ENCODE measurements at regions not wholly inside any gene's neighbourhood (a gene's known extent, or its start where the extent isn't known, plus 50 kb on each side); places are given as distances from the start of the nearest gene placed in this dataset.

DNA sequence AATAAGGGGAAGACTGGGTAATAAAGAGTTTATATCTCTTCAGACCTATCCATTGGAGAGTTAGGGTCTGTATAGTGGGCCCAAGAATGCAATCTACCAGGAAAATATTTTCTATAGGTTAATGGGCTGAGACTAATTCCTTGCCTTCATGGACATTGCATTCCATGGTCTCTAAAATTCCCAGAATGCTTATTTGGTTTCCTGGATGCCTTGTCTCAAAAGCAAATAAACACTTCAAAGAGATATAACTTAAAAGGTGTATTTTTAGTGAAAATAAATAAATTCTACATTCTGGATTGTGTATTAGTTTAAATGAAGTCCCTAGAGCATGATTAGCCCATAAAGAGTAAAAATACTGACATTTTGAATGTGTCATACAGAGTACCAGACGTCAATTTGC lies 550.1 kb upstream of the PKN2 start:
- Histone ChIP-seq H3K27me3 (no peaks in the 10 kb centered on the region), H3K9me3 (no peaks in the 10 kb centered on the region), H3K4me3 (no peak overlapping the region), H3K27ac (no peak overlapping the region), H3K4me1 (no peaks in the 10 kb centered on the region), H3K36me3 (no peaks in the 10 kb centered on the region)
- intact Hi-C loops (cut with DNase I), result no loop called here
- TF ChIP-seq POLR2A (IDR thresholded peaks at IDR 0.05), result no peak
- TF ChIP-seq, protein P1, sequence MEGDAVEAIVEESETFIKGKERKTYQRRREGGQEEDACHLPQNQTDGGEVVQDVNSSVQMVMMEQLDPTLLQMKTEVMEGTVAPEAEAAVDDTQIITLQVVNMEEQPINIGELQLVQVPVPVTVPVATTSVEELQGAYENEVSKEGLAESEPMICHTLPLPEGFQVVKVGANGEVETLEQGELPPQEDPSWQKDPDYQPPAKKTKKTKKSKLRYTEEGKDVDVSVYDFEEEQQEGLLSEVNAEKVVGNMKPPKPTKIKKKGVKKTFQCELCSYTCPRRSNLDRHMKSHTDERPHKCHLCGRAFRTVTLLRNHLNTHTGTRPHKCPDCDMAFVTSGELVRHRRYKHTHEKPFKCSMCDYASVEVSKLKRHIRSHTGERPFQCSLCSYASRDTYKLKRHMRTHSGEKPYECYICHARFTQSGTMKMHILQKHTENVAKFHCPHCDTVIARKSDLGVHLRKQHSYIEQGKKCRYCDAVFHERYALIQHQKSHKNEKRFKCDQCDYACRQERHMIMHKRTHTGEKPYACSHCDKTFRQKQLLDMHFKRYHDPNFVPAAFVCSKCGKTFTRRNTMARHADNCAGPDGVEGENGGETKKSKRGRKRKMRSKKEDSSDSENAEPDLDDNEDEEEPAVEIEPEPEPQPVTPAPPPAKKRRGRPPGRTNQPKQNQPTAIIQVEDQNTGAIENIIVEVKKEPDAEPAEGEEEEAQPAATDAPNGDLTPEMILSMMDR (IDR thresholded peaks at IDR 0.05), result no peak
- DNase-seq, result no peak
- WGBS, 2 donors, result 74 to 79% methylated on average over 1 of the region's 1 CpG

DNA sequence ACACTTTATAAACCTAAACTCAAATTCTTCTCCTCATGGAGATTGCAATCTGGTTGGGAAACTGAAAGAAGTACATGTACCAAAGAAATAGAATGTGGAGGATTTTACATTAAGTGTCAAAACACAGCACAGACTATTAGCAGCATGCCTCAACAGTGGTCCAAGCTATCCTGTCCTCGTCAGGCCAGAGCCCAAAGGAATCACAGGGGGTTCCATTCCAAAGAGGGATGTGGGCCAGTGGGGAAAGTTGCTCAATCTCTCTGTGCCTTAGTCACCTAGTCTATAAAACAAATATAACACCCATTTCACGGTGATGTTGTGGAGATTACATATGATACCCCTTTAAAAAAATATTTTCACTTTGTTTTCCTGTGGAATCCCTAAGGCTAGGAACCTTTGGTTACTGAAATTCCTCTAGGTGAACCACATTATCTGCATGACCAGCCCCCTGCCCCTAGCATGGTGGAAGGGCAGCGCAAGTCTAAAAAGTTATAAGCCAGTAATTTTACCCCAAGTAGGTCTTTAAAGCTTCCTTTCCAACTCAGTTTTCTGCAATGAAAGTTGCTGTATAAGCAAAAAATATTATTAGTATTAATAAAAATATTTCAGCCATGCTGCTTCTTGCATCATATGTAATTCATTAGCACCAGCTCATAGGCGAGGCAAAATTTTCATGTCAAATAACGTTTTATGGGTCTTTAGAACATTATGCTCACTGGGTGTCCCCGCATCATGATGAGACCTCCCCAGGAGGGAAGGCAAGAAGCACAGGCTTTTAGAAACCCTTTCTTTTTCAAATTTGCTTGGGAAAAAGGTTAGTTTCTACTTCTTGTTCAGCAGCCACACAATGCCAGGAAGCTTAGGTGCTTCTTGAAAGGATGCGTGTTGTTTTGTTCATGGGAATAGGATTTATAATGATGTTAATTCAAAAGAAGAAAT lies 548.8 kb upstream of the PKN2 start:
- 82 to 87% methylated on average over 7 of the region's 7 CpGs for WGBS, 2 donors
- TF ChIP-seq POLR2A (IDR thresholded peaks at IDR 0.05), result no peak
- TF ChIP-seq, protein P1 (IDR thresholded peaks at IDR 0.05), result no peak
- intact Hi-C loops (cut with DNase I), result no loop called here
- Histone ChIP-seq H3K4me3 (no peak overlapping the region), H3K4me1 (no peaks in the 10 kb centered on the region), H3K27ac (no peak overlapping the region), H3K27me3 (no peaks in the 10 kb centered on the region), H3K9me3 (no peaks in the 10 kb centered on the region), H3K36me3 (no peaks in the 10 kb centered on the region)
- no peak for DNase-seq

DNA sequence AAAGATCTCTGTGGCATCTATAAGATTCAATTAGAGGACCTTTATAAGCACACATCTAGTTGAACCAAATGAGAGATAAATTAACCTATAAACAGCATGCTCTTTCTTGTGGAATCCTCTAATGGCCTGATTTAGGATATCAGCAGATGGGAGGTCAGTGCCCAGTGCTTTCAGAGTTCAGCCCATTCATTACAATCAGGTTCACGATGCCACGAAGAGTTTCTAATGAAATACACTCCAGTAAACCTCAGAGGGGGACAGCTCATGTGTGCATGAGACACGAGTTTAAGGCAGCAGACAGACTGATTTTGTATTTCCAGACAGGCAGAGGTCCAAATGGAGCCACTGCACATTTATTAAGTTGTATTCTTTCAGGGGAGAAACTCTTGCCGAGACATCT lies 544.4 kb upstream of the PKN2 start:
- 67 to 73% methylated on average over 4 of the region's 4 CpGs for WGBS, 2 donors
- H3K4me1 ChIP-seq, result no peaks in the 10 kb centered on the region
- H3K27me3 ChIP-seq, result no peaks in the 10 kb centered on the region
- TF ChIP-seq, protein P1 (IDR thresholded peaks at IDR 0.05), result no peak
- TF ChIP-seq POLR2A (IDR thresholded peaks at IDR 0.05), result no peak
- DNase-seq, result no peak
- intact Hi-C loops (cut with DNase I), result no loop called here
- H3K36me3 ChIP-seq, result no peaks in the 10 kb centered on the region
- H3K4me3 ChIP-seq, result no peak overlapping the region
- no peaks in the 10 kb centered on the region for H3K9me3 ChIP-seq
- no peak overlapping the region for H3K27ac ChIP-seq

DNA sequence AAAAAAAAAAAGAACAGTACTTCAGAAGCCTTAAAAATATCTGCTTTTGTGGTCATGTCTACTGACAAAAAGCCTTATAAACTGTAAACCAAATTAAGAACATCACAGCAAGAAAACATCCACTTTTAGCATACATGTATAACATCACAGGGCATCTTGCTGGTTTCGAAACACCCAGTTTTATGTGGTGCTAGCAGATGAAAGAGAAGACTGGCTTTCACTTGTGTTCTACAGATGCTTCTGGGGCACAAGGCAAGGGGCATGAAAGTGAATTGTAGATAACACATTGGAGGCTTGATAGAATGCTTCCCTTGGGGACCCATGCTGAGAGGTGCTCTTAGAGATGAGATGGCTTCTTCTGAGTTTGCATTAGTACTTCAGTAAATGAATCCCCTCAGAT lies 543.7 kb upstream of the PKN2 start:
- H3K9me3 ChIP-seq, result no peaks in the 10 kb centered on the region
- no peaks in the 10 kb centered on the region for H3K27me3 ChIP-seq
- no peaks in the 10 kb centered on the region for H3K36me3 ChIP-seq
- no peak overlapping the region for H3K4me3 ChIP-seq
- no peak for TF ChIP-seq POLR2A (IDR thresholded peaks at IDR 0.05)
- TF ChIP-seq, protein P1 (IDR thresholded peaks at IDR 0.05), result no peak
- intact Hi-C loops (cut with DNase I), result no loop called here
- no peak overlapping the region for H3K27ac ChIP-seq
- WGBS, 2 donors, result 75 to 80% methylated on average over 1 of the region's 1 CpG
- no peaks in the 10 kb centered on the region for H3K4me1 ChIP-seq
- no peak for DNase-seq

DNA sequence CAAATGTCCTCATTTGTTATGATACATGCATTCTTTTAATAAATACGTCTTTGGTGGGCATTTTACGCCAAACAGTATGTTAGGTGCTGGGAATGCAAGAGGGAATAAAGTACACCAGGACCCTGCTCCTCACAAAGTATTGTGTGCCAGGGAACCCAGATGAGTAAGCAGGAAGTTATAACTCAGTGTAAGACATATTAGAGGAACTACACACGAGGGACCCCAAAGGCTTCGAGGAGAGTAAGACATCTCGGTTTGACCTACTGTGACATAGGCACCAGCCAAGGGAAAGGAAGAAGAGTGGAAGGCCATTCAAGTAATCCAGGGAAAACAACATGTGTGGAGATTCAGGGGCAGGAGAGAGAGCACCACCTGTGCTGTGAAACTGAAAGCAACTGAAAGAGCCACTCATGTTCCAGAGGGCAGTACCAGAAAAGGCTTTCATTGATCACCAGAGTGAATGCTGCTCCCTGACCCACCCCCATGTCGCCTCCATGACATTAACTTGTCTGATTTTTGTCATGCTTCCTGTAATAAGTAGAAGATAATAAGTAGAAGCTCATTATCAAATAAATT lies 542.5 kb upstream of the PKN2 start:
- Histone ChIP-seq H3K4me1 (no peaks in the 10 kb centered on the region), H3K36me3 (no peaks in the 10 kb centered on the region), H3K27ac (no peak overlapping the region), H3K27me3 (no peaks in the 10 kb centered on the region), H3K9me3 (no peaks in the 10 kb centered on the region), H3K4me3 (no peak overlapping the region)
- intact Hi-C loops (cut with DNase I), result no loop called here
- DNase-seq, result no peak
- no peak for TF ChIP-seq POLR2A (IDR thresholded peaks at IDR 0.05)
- TF ChIP-seq, protein P1 (IDR thresholded peaks at IDR 0.05), result no peak
- WGBS, 2 donors, result 47 to 55% methylated on average over 6 of the region's 6 CpGs
